ENCODE measurements at regions not wholly inside any gene's neighbourhood (a gene's known extent, or its start where the extent isn't known, plus 50 kb on each side); places are given as distances from the start of the nearest gene placed in this dataset.
"Not testable (repeated sequence)": the region's sequence is repeated elsewhere in the genome, so short reads cannot be mapped to it uniquely, and the experiment has no call there.

GRCh38 chr12:33026791-33027190 lies 130.2 kb upstream of the PKP2 start:
- H3K9ac ChIP-seq (ENCODE audit: low read depth, low read length), result no peak overlapping the region
- no peak overlapping the region for H3K4me3 ChIP-seq (ENCODE audit: low read length)
- H3K4me1 ChIP-seq (ENCODE audit: insufficient read depth, low read length), result no peaks in the 10 kb centered on the region
- H3K36me3 ChIP-seq (ENCODE audit: insufficient read depth, low read depth, low read length), result no peaks in the 10 kb centered on the region
- no peak overlapping the region for H3K27ac ChIP-seq (ENCODE audit: low read length)
- no peaks in the 10 kb centered on the region for H3K27me3 ChIP-seq (ENCODE audit: insufficient read depth, low read length)
- peaks cover 15% of the 10 kb centered on the region for H3K9me3 ChIP-seq (ENCODE audit: insufficient read depth, low read depth, low read length)

DNA sequence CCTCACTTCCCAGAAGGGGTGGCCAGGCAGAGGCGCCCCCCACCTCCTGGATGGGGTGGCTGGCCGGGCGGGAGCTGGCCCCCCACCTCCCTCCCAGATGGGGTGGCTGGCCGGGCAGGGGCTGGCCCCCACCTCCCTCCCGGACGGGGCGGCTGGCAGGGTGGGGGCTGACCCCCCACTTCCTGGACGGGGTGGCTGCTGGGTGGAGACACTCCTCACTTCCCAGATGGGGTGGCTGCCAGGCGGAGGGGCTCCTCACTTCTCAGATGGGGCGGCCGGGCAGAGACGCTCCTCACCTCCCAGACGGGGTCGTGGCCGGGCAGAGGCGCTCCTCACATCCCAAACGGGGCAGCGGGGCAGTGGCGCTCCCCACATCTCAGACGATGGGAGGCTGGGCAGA lies 126.1 kb upstream of the PKP2 start:
- not testable (repeated sequence) for H3K36me3 ChIP-seq (ENCODE audit: insufficient read depth, low read depth, low read length)
- peaks cover 30% of the 10 kb centered on the region for H3K9me3 ChIP-seq (ENCODE audit: insufficient read depth, low read depth, low read length)

DNA sequence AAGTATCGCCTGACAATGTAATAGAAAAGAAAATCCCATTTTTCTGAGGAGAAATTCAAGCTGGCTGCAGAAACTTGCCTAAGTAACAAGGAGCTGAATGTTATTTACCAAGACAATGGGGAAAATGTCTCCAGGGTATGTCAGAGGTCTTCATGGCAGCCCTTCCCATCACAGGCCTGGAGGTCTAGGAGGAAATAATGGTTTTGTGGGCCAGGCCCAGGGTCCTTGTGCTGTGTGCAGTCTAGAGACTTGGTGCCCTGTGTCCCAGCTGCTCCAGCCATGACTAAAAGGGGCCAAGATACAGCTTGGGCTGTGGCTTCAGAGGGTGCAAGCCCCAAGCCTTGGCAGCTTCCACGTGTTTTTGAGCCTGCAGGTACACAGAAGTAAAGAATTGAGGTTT lies 120.5 kb upstream of the PKP2 start:
- not testable (repeated sequence) for H3K9ac ChIP-seq (ENCODE audit: low read depth, low read length); H3K27me3 ChIP-seq (ENCODE audit: insufficient read depth, low read length); H3K36me3 ChIP-seq (ENCODE audit: insufficient read depth, low read depth, low read length); H3K4me1 ChIP-seq (ENCODE audit: insufficient read depth, low read length); H3K27ac ChIP-seq (ENCODE audit: low read length); H3K4me3 ChIP-seq (ENCODE audit: low read length)
- peaks cover 53% of the 10 kb centered on the region for H3K9me3 ChIP-seq (ENCODE audit: insufficient read depth, low read depth, low read length)

More for the DNA sequence above, 126.1 kb upstream of the PKP2 start:
- not testable (repeated sequence) for H3K4me3 ChIP-seq (ENCODE audit: low read length); H3K27ac ChIP-seq (ENCODE audit: low read length); H3K4me1 ChIP-seq (ENCODE audit: insufficient read depth, low read length); H3K27me3 ChIP-seq (ENCODE audit: insufficient read depth, low read length); H3K9ac ChIP-seq (ENCODE audit: low read depth, low read length)

- Histone ChIP-seq H3K9me3 (ENCODE audit: insufficient read depth, low read depth, low read length) (peaks cover 18% of the 10 kb centered on the region), H3K4me1 (ENCODE audit: insufficient read depth, low read length) (peaks cover 8% of the 10 kb centered on the region; the same call in 1 of the 2 replicates), H3K27ac (ENCODE audit: low read length) (no peak overlapping the region), H3K36me3 (ENCODE audit: insufficient read depth, low read depth, low read length) (no peaks in the 10 kb centered on the region), H3K27me3 (ENCODE audit: insufficient read depth, low read length) (no peaks in the 10 kb centered on the region), H3K9ac (ENCODE audit: low read depth, low read length) (no peak overlapping the region), H3K4me3 (ENCODE audit: low read length) (no peak overlapping the region)
Measured at GRCh38 chr12:33012226-33012625, 115.6 kb upstream of the PKP2 start.

GRCh38 chr12:33006106-33006505 lies 109.5 kb upstream of the PKP2 start:
- Histone ChIP-seq H3K9me3 (ENCODE audit: insufficient read depth, low read depth, low read length) (no peaks in the 10 kb centered on the region), H3K27ac (ENCODE audit: low read length) (no peak overlapping the region), H3K9ac (ENCODE audit: low read depth, low read length) (no peak overlapping the region), H3K27me3 (ENCODE audit: insufficient read depth, low read length) (no peaks in the 10 kb centered on the region), H3K4me1 (ENCODE audit: insufficient read depth, low read length) (no peaks in the 10 kb centered on the region), H3K4me3 (ENCODE audit: low read length) (no peak overlapping the region), H3K36me3 (ENCODE audit: insufficient read depth, low read depth, low read length) (no peaks in the 10 kb centered on the region)

DNA sequence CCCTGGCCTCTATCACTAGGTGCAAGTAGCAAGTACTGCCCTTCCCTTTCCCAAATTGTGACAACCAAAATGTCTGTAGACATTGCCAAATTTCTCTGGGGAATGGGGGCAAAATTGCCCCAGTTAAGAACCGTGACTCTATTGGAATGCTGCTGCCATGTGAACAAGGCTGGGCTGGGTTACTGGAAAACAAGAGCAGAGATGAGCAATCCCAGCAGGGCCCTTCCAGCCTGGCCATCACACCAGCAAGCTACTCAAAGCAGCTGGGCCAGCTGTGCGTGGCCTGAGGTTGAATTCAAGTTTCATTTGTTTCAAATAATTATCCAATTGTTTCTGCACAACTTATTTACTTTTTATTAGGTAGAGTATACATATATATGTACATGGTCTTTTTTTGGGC lies 103.4 kb upstream of the PKP2 start:
- Histone ChIP-seq H3K4me3 (ENCODE audit: low read length) (no peak overlapping the region), H3K9ac (ENCODE audit: low read depth, low read length) (no peak overlapping the region), H3K9me3 (ENCODE audit: insufficient read depth, low read depth, low read length) (no peaks in the 10 kb centered on the region), H3K27ac (ENCODE audit: low read length) (no peak overlapping the region), H3K27me3 (ENCODE audit: insufficient read depth, low read length) (no peaks in the 10 kb centered on the region), H3K36me3 (ENCODE audit: insufficient read depth, low read depth, low read length) (no peaks in the 10 kb centered on the region), H3K4me1 (ENCODE audit: insufficient read depth, low read length) (peaks cover 4% of the 10 kb centered on the region; the same call in 1 of the 2 replicates)

DNA sequence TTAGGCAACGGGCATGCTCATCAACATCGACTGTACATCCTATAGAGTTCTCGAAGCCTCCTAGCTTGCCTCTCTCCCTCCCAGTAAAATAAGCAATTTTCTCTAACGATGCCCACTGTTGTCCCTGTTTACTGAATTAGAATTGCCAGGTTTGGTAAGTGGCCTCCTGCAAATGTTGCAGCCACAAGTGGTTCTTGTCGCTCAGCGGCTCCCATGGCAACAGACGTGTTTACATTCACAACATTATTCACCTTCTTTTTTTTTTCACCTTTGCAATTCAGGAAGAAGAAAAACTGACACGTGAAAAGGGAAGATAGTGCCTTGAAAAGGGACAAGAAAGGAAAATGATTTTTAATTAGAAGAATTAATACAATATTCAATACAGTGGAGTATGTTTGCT lies 100.9 kb upstream of the PKP2 start:
- Histone ChIP-seq H3K9ac (ENCODE audit: low read depth, low read length) (no peak overlapping the region), H3K4me3 (ENCODE audit: low read length) (no peak overlapping the region), H3K36me3 (ENCODE audit: insufficient read depth, low read depth, low read length) (no peaks in the 10 kb centered on the region), H3K27me3 (ENCODE audit: insufficient read depth, low read length) (no peaks in the 10 kb centered on the region), H3K9me3 (ENCODE audit: insufficient read depth, low read depth, low read length) (no peaks in the 10 kb centered on the region), H3K4me1 (ENCODE audit: insufficient read depth, low read length) (peaks cover 4% of the 10 kb centered on the region; the same call in 1 of the 2 replicates), H3K27ac (ENCODE audit: low read length) (no peak overlapping the region)

- H3K9me3 ChIP-seq (ENCODE audit: insufficient read depth, low read depth, low read length), result no peaks in the 10 kb centered on the region
- peaks cover 4% of the 10 kb centered on the region; the same call in 1 of the 2 replicates for H3K4me1 ChIP-seq (ENCODE audit: insufficient read depth, low read length)
- no peaks in the 10 kb centered on the region for H3K36me3 ChIP-seq (ENCODE audit: insufficient read depth, low read depth, low read length)
- no peak overlapping the region for H3K9ac ChIP-seq (ENCODE audit: low read depth, low read length)
- H3K27ac ChIP-seq (ENCODE audit: low read length), result no peak overlapping the region
- H3K4me3 ChIP-seq (ENCODE audit: low read length), result no peak overlapping the region
- H3K27me3 ChIP-seq (ENCODE audit: insufficient read depth, low read length), result no peaks in the 10 kb centered on the region
Measured at GRCh38 chr12:32995623-32996022, 99.0 kb upstream of the PKP2 start.

DNA sequence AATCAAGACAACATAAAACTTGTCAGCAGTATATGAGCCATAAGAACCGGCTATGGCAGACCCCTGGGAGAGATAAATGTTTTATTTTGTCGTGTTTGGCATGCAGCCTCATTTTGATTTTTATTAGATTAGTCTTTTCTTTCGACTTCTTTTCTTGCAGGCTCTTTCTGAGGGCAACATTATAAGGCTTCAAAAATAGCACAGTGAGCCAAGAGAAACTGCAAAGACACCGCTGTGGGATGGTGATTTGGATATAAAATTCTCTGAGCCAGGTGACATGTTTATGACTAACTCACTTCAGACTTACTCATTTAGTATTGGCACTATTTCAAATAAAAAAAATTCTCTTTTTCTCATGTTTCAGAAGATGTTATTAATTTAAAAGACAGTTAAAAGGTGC lies 96.8 kb upstream of the PKP2 start:
- peaks cover 19% of the 10 kb centered on the region; the same call in 1 of the 2 replicates for H3K4me1 ChIP-seq (ENCODE audit: insufficient read depth, low read length)
- no peaks in the 10 kb centered on the region for H3K9me3 ChIP-seq (ENCODE audit: insufficient read depth, low read depth, low read length)
- no peak overlapping the region for H3K27ac ChIP-seq (ENCODE audit: low read length)
- no peak overlapping the region for H3K4me3 ChIP-seq (ENCODE audit: low read length)
- H3K36me3 ChIP-seq (ENCODE audit: insufficient read depth, low read depth, low read length), result no peaks in the 10 kb centered on the region
- H3K27me3 ChIP-seq (ENCODE audit: insufficient read depth, low read length), result no peaks in the 10 kb centered on the region
- no peak overlapping the region for H3K9ac ChIP-seq (ENCODE audit: low read depth, low read length)

DNA sequence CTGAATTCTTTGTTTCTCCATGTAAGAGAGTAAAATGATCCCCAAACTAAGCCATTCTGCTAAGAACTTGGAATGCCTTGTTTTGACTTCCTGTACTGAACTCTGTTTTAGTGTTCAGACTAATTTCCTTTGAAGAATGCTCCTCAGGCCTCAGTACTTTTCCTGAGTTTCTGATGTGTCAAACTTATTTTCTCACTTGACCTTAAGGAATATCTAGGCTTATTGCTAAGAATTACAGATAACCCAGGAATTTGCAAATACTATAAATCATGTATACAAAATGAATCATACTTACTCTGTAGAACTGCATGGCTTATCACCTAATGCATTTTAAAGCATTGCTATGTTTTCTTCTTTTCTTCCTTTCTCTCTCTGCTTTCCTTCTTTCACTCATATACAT lies 93.1 kb upstream of the PKP2 start:
- no peak overlapping the region for H3K27ac ChIP-seq (ENCODE audit: low read length)
- H3K4me3 ChIP-seq (ENCODE audit: low read length), result no peak overlapping the region
- no peaks in the 10 kb centered on the region for H3K27me3 ChIP-seq (ENCODE audit: insufficient read depth, low read length)
- H3K36me3 ChIP-seq (ENCODE audit: insufficient read depth, low read depth, low read length), result no peaks in the 10 kb centered on the region
- no peak overlapping the region for H3K9ac ChIP-seq (ENCODE audit: low read depth, low read length)
- H3K4me1 ChIP-seq (ENCODE audit: insufficient read depth, low read length), result peaks cover 15% of the 10 kb centered on the region; the same call in 1 of the 2 replicates
- no peaks in the 10 kb centered on the region for H3K9me3 ChIP-seq (ENCODE audit: insufficient read depth, low read depth, low read length)

- Histone ChIP-seq H3K36me3 (ENCODE audit: insufficient read depth, low read depth, low read length) (no peaks in the 10 kb centered on the region), H3K9me3 (ENCODE audit: insufficient read depth, low read depth, low read length) (no peaks in the 10 kb centered on the region), H3K27me3 (ENCODE audit: insufficient read depth, low read length) (no peaks in the 10 kb centered on the region), H3K27ac (ENCODE audit: low read length) (no peak overlapping the region), H3K4me1 (ENCODE audit: insufficient read depth, low read length) (peaks cover 15% of the 10 kb centered on the region; the same call in 1 of the 2 replicates), H3K4me3 (ENCODE audit: low read length) (no peak overlapping the region), H3K9ac (ENCODE audit: low read depth, low read length) (no peak overlapping the region)
Measured at GRCh38 chr12:32988982-32989381, 92.4 kb upstream of the PKP2 start.

DNA sequence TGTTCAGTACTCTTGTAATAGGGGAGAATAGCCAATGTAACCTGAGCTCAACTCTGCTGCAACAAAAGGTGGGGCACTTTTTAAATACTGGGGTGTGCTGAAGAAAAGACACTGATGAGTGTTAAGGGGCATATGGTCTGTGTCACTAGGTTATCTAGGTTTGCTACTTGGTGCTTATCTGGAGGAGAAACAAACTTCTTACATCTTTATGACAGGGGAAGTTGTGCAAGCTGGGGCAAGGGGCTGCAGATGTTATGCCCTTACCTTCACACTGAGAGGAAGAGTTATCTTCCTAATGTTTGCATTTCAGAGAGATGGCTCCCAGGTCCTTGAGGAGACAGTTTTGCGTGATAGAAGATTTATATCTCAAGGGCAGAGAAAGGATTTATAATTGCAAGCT lies 90.9 kb upstream of the PKP2 start:
- Histone ChIP-seq H3K27me3 (ENCODE audit: insufficient read depth, low read length) (no peaks in the 10 kb centered on the region), H3K9ac (ENCODE audit: low read depth, low read length) (no peak overlapping the region)

DNA sequence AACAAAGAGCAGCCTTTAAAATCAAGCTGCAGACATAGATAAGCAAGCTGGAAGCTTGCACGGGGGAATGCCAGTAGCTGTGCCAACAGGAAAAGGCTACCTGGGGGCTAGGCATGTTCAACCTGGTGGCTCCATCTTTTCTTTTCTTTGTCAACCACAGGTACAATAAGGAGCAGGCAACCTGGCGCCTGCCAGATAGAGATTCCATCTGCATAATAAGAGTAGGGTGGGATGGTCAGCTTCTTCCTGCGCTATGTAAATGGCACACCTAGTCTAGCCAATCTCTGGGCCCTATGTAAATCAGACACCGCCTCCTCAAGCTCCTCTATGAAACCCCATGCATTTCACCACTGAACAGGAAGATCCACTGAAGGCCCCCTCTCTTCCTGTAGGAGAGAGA lies 87.4 kb upstream of the PKP2 start:
- Histone ChIP-seq H3K9ac (ENCODE audit: low read depth, low read length) (no peak overlapping the region), H3K4me1 (ENCODE audit: insufficient read depth, low read length) (peaks cover under 1% of the 10 kb centered on the region; the same call in 1 of the 2 replicates), H3K36me3 (ENCODE audit: insufficient read depth, low read depth, low read length) (no peaks in the 10 kb centered on the region), H3K9me3 (ENCODE audit: insufficient read depth, low read depth, low read length) (no peaks in the 10 kb centered on the region), H3K27ac (ENCODE audit: low read length) (no peak overlapping the region), H3K4me3 (ENCODE audit: low read length) (no peak overlapping the region), H3K27me3 (ENCODE audit: insufficient read depth, low read length) (no peaks in the 10 kb centered on the region)

More for the DNA sequence above, 90.9 kb upstream of the PKP2 start:
- Histone ChIP-seq H3K27ac (ENCODE audit: low read length) (no peak overlapping the region), H3K4me3 (ENCODE audit: low read length) (no peak overlapping the region), H3K4me1 (ENCODE audit: insufficient read depth, low read length) (peaks cover 15% of the 10 kb centered on the region; the same call in 1 of the 2 replicates), H3K9me3 (ENCODE audit: insufficient read depth, low read depth, low read length) (no peaks in the 10 kb centered on the region), H3K36me3 (ENCODE audit: insufficient read depth, low read depth, low read length) (no peaks in the 10 kb centered on the region)
